ENCODE measurements at regions not wholly inside any gene's neighbourhood (a gene's known extent, or its start where the extent isn't known, plus 50 kb on each side); places are given as distances from the start of the nearest gene placed in this dataset.

DNA sequence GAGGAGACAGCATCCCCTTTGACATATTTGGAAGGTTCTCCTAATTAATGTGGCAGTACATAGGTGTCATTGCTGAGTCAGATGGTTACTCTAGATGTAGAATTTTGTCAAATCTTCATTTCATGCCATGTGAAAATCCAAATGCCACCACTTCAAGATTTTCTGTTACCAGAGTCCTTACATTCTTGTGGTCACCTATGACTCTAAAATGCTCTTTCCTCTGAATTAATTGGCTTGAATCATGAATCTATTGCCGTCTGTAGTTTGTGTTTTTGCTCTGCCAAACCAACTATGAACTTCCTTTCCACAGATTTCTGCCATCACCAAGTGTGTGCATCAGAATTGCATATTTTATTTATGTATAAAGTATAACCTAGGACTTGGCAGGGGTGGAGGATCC lies 269.4 kb upstream of the ZPLD1 start:
- TF ChIP-seq HOXA5 (CRISPR knock-in tag; IDR thresholded peaks at IDR 0.05) = no peak
- no peak for TF ChIP-seq SCMH1 (CRISPR knock-in tag; IDR thresholded peaks at IDR 0.05; ENCODE audit: borderline replicate concordance)
- TF ChIP-seq TP53 (CRISPR knock-in tag; conservative IDR thresholded peaks at IDR 0.05) = no peak
- no peak for TF ChIP-seq POLR2AphosphoS5 (IDR thresholded peaks at IDR 0.05; ENCODE audit: low read depth, low read length)
- TF ChIP-seq ZNF761 (CRISPR knock-in tag; conservative IDR thresholded peaks at IDR 0.05) = no peak
- no peak for TF ChIP-seq HMG20A (CRISPR knock-in tag; IDR thresholded peaks at IDR 0.05; ENCODE audit: borderline replicate concordance)
- TF ChIP-seq SMARCC2 (IDR thresholded peaks at IDR 0.05) = no peak
- TF ChIP-seq TCF7L2 (IDR thresholded peaks at IDR 0.05; ENCODE audit: low read depth, low read length) = no peak
